ENCODE measurements at regions not wholly inside any gene's neighbourhood (a gene's known extent, or its start where the extent isn't known, plus 50 kb on each side); places are given as distances from the start of the nearest gene placed in this dataset.

GRCh38 chr1:55974714-55975441 is 604.5 kb downstream of the PLPP3 start:
- intact Hi-C loops (cut with DNase I; ENCODE audit: low total_unique reads), result no loop called here
- TF ChIP-seq POLR2A (IDR thresholded peaks at IDR 0.05) (no peak), CTCF (IDR thresholded peaks at IDR 0.05) (no peak)
- 48 to 57% methylated on average over 1 of the region's 1 CpG for WGBS, 2 donors
- H3K4me3 ChIP-seq (ENCODE audit: low read depth, poor library complexity, severe bottlenecking), result no peak overlapping the region
- no peak for DNase-seq (ENCODE audit: low spot score in 2 of 2)

DNA sequence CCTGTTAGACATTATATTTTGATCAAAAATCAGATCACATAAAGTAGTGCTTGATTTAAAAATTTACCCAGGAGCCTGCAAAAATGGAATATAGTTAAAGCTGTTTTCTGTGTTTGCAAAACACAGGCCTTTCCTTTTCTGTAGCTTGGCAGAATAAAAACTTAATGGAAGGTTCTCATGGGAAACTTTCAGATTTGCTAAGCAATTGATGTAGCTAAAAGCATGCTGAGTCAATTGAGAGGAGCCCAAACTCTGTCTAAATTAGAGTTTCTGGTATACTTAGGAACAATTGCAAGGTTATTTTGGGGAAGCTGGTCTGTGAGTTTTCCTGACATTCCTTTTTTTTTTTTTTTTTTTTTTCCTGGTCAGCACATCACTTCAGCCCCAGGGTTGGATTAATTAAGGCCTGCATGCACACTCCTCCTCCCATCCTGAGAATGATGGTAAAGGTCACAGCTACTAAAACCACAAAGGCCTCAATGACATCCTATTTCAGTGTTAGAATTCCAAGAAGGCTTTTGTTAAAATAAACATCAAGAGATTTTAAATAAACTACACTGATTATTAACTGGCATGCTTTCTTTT is 608.7 kb downstream of the PLPP3 start:
- no peak overlapping the region for H3K4me3 ChIP-seq (ENCODE audit: low read depth, poor library complexity, severe bottlenecking)
- intact Hi-C loops (cut with DNase I; ENCODE audit: low total_unique reads), result no loop called here
- DNase-seq (ENCODE audit: low spot score in 2 of 2), result no peak
- no peak for TF ChIP-seq POLR2A (IDR thresholded peaks at IDR 0.05)
- TF ChIP-seq CTCF (IDR thresholded peaks at IDR 0.05), result no peak

DNA sequence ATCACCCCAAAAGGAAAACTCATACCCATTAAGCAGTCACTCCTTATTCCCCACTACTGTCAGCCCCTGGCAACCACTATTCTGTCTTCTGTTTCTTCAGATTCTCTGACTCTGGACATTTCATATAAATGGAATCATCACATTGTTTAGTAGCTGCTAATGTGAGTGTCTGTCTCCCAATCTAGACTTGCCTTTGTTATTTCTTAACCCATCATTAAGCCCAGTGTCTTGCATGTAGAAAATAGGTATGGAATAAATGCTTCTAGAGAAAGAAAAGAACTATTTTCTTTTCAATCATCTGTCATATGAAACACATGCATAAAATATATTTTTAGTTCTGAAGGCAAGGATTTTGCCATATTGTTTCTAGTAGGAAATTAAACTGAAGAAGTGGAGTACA is 610.0 kb downstream of the PLPP3 start:
- TF ChIP-seq CTCF (IDR thresholded peaks at IDR 0.05) (no peak), POLR2A (IDR thresholded peaks at IDR 0.05) (no peak)
- intact Hi-C loops (cut with DNase I; ENCODE audit: low total_unique reads), result no loop called here
- no peak for DNase-seq (ENCODE audit: low spot score in 2 of 2)
- H3K4me3 ChIP-seq (ENCODE audit: low read depth, poor library complexity, severe bottlenecking), result no peak overlapping the region

GRCh38 chr1:55968661-55969060 is 610.7 kb downstream of the PLPP3 start:
- H3K4me3 ChIP-seq (ENCODE audit: low read depth, poor library complexity, severe bottlenecking), result no peak overlapping the region
- intact Hi-C loops (cut with DNase I; ENCODE audit: low total_unique reads), result no loop called here
- DNase-seq (ENCODE audit: low spot score in 2 of 2), result no peak
- WGBS, 2 donors, result 90 to 91% methylated on average over 7 of the region's 7 CpGs
- no peak for TF ChIP-seq POLR2A (IDR thresholded peaks at IDR 0.05)
- no peak for TF ChIP-seq CTCF (IDR thresholded peaks at IDR 0.05)

- TF ChIP-seq CTCF (IDR thresholded peaks at IDR 0.05) (no peak), POLR2A (IDR thresholded peaks at IDR 0.05) (no peak)
- no peak for DNase-seq (ENCODE audit: low spot score in 2 of 2)
- intact Hi-C loops (cut with DNase I; ENCODE audit: low total_unique reads), result no loop called here
- no peak overlapping the region for H3K4me3 ChIP-seq (ENCODE audit: low read depth, poor library complexity, severe bottlenecking)
- WGBS, 2 donors, result 47 to 50% methylated on average over 5 of the region's 5 CpGs
Measured at GRCh38 chr1:55965981-55966461, 613.3 kb downstream of the PLPP3 start.

- WGBS, 2 donors, result 91 to 93% methylated on average over 2 of the region's 2 CpGs
- intact Hi-C loops (cut with DNase I; ENCODE audit: low total_unique reads), result no loop called here
Measured at GRCh38 chr1:55962472-55962871, 616.9 kb downstream of the PLPP3 start.

More at GRCh38 chr1:55962472-55962871, 616.9 kb downstream of the PLPP3 start:
- no peak overlapping the region for H3K4me3 ChIP-seq (ENCODE audit: low read depth, poor library complexity, severe bottlenecking)
- TF ChIP-seq POLR2A (IDR thresholded peaks at IDR 0.05), result no peak
- TF ChIP-seq CTCF (IDR thresholded peaks at IDR 0.05), result no peak
- no peak for DNase-seq (ENCODE audit: low spot score in 2 of 2)

All from lower leg skin (tissue), 4 donors.